Stimulated activated CD8-positive, alpha-beta memory T cell treated with anti-CD3 and anti-CD28 coated beads, Interleukin-15, amount 100 ng/mL, for 48 hours (primary cell): ENCODE measurements at regions not wholly inside any gene's neighbourhood (a gene's known extent, or its start where the extent isn't known, plus 50 kb on each side); places are given as distances from the start of the nearest gene placed in this dataset.
A peak's percentile ranks its signal among the peaks of the same experiment; 100 is the strongest.

ENCODE experiments used
- DNase-seq, 2 donors: peaks; one replicate each; pipeline ENCODE4 v3.0.0-alpha.2; 2020; ENCODE audit warnings: low read depth in 2 of 2

DNA sequence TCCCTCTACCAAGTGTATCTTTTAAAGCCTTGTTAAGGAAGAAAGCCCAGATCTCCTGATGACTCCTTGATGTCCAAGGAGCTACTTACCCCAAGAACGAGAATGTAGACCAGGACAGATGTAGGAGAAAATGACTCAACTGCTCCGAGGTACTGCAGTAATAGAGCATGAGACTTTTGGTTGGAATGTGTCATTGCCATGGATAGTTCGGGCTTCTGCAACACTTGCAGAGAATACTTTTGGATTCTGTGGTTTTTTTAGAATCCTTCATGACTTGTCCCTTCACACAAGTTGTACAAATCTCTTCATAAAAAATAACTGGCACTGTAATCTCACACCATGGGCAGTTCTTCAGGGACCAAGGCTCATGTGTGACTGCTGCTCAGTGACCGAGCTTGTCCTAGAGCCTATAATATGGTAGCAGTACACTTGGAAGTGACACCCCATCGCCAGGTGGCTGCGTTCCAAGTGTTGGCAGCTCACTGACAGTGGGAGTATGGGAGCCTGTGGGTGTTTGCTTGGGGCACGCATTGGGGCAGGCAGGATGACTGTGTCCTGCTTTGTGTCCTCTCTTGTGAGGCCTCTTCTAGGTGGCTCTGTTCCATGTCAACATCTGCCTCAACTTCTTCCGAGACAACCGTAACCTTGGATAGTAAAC, 87.9 kb upstream of the WDR1 start:
- no peak for DNase-seq

DNA sequence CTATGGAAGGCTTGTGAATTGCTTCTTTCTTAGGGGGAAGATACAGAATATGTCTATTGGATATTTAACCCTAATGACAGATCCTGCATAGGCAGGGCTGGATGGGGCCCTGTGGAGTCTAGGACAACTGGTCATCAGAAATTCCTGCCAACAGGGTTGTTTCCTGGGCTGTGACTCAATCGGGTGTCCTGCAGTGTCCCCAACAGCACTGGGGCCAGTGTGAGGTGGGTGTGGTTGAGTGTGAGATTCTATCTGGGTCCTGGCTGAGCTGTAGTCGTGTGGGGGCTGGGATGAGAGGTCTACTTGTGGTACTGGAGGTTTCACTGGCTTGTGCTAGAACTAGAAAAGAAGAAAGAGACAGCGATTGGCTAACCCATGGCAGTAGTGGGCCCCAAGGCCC, 87.3 kb upstream of the WDR1 start:
- no peak for DNase-seq

DNA sequence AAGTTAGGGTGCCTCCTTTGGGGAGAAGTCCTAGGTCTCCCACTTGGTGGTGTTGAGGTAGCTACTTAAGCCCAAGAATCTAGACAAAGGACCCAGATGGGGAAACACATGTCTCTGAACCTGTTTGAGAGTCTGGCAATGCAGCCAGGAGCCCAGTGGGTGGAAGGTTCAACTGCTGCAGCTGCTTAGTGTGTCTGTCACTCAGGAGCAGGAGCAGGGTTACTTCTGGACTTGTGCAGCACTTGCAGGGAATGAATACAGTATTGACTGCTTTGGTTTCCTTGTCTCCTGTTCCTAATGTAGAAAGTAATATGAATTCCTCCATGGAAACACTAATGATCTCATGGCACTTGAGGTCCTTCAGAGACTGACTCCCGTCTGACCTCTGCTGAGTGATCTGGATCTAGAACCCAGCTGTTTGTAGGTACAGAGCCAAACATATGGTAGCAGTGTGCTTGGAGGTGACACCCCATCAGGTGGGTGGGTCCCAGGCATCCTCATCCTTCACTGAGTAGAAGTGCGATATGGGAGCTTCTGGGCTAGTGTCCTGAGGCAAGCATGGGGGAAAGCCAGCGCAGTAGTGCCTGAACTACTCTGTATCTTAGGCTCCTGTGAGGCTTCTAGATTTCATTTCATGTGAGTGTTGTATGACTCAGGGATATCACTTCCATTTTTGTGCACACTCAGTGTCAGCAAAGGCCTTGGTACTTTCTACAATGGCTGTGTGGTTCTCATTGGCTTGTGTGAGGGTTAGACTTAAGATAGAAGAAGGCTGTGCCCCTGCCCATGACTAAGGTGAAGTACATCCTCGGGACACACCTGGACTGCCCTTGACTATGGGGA, 85.0 kb upstream of the WDR1 start:
- no peak for DNase-seq

- no peak for DNase-seq
Observed at GRCh38 chr4:10200869-10201268, 84.3 kb upstream of the WDR1 start.

DNA sequence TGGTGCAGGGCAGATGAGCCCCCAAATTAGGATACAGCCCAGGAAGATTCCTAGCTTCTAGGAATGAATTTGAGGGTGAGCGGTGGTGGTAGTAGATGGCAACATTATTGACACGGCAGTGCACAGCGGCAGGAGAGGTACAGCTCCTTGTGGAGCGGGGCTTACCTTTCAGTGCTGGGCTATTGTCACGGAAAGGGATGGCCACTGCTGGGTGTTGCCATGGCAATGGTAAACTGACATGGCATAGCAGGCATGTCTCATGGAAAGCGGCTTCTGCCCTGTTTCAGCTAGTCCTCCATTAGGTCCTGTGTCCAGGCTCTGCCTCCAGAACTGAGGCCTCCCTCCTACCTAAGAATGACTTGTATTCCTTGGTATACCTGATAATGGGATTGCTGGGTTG, 81.8 kb upstream of the WDR1 start:
- DNase-seq, result no peak

DNA sequence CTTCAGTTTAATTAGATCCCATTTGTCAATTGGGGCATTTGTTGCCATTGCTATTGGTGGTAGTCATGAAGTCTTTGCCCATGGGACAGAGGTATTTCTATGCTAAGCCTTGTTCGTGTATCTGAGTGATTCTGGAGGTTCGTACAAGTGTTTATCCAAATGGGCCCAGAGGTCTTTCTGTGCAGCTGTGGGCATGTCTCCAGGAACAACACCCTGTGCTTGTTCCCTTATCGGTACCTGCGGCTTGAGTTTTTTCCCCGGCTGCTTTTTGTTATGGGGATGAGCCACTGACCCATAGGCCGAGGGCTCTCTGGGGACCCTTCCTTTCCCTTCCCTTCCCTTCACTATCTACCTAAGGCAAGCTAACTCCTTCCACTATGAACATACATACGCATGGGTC, 81.4 kb upstream of the WDR1 start:
- no peak for DNase-seq

GRCh38 chr4:10196191-10196590, 79.6 kb upstream of the WDR1 start:
- no peak for DNase-seq

DNA sequence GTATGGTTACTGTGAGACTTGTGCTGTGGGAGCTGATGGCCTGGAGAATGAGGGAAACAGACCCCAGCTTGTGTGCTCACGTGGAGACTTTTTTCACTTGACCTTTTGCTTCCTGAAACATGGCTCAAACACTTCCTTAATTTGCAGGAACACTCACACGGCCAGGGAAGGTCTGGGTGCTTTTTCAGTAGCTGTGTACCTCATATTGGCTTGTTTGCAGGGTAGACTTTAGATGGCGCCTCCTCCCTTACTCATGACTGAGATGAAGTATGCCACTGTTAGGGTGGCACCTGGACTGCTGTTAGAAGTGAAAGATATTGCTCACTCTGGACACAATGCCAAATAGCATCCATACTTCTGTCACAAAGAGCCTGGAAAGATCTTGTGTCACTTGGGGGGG, 75.7 kb upstream of the WDR1 start:
- no peak for DNase-seq

- no peak for DNase-seq
Observed at GRCh38 chr4:10188400-10189004, 71.9 kb upstream of the WDR1 start.

DNA sequence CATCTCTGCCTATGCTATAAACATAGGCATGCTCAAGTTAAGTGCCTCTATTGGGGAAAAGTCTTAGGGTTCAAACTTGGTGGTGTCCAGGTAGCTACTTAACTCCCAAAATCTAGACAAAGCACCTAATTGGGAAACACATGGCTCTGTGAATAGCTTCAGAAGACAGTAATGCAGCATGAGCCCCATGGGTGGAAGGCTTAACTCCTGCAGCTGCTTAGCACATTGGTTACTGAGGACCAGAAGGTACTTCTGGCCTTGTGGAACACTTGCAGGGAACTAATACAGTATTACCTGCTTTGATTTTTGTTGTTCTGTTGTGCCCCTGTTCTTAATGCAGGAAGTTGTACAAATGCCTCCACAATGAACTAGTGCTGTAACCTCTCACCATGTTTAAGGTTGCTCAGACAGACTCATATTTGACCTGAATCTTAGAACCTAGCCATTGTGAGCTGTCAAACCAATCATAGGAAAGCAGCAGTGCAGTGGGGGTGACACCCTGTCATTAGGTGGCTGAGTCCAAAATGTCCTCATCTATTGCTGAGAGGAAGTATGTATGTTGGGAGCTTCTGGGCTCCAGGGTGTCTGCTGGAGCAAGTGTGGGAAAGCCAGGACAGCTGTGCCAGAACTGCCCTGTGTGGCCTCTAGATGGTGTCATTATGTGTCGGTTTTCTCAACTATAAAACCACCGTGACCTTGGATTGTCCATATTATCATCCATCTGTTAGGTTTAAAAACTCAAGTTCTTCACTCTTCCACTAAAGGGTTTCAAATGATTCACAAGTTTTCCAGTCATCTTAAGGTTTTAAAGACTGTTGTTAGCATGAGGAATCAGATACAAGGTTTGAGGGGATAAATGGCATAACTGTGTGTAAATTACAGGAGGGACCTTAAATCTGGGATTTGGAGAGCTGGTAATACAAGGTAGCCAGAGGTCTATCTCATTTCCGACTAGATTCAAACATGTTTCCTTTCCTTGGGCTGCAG, 69.9 kb upstream of the WDR1 start:
- DNase-seq, result no peak

GRCh38 chr4:10185518-10186227, 69.1 kb upstream of the WDR1 start:
- DNase-seq, result no peak

DNA sequence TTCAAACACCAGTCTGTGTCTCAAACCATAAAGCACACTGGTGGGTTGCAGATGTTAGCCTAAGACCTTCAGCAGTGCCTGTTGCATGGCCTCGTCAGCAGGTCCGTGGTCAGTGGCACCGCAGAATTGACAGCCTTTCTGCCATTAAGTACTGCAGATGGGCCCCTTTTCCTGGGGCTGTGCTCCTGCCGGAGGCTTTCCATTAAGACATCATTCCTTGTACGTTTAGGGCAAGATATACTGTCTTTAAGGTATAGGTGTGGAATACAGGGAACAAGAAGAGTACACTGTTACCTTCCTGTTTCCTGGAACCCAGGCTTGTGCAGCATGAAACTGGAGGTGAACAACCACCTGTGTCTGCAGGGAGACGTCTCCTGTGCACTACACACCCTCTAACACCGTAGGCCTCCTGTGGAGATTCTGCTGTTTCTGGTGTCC, 67.9 kb upstream of the WDR1 start:
- DNase-seq, result no peak

- DNase-seq, result no peak
Observed at GRCh38 chr4:10184041-10184440, 67.4 kb upstream of the WDR1 start.

GRCh38 chr4:10183462-10183861, 66.9 kb upstream of the WDR1 start:
- DNase-seq, result no peak

- peak in 1 of 2 donors; percentile 12 for DNase-seq
Observed at GRCh38 chr4:10182446-10183424, 66.1 kb upstream of the WDR1 start.

GRCh38 chr4:10181745-10182445, 65.3 kb upstream of the WDR1 start:
- DNase-seq, result no peak

DNA sequence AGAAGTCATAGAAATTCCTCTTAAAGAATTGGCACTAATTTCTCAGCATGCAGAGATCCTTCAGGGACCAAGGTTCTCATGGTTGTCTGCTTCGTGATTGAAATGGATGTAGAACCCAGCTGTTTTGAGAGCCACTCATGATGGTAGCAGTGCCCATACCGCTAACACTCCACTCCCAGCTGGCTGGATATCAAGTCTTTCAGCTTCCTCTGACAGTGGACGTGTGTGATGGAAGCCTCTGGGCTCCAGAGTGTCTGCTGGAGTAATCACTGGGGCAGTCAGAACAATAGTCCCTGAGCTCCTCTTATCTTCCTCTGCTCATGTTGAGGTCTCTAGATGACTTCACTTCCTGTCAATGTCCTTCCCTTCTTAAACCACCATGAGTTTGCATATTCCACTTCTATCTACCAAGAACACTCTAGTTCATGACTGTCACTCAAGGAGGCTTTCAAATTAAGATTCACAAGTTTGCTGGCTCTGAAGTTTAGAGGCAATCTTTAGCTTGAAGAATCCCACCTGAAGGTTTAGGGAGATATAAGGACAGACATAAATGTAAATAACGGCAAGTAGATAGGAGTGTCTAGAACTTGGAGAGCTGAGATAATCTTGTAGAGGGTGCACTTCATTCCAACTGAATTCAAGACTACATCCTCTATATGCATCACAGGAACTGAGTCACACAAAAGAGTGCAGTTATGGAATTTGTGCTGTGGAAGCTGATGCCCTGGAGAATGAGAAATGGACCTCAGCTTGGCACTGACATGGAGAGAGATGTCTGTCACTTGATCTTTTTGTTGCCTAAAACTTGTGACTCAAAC, 64.5 kb upstream of the WDR1 start:
- peak in 1 of 2 donors; percentile 17 for DNase-seq

DNA sequence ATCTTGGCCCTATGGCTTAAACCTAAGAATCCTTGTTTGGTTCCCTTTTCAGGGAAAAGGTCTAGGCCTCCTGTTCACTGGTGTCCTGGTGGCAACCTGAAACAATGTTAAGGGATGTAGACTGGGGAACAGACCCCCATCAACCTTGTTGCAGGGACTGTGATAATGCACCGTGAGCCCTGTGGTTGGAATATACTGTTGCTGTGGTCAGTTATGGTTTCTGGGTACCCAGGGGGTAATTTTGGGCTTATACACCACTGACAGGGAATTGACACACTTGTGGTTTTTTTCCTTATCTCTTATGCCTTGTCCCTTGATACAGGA, 64.0 kb upstream of the WDR1 start:
- no peak for DNase-seq
